ENCODE measurements at regions not wholly inside any gene's neighbourhood (a gene's known extent, or its start where the extent isn't known, plus 50 kb on each side); places are given as distances from the start of the nearest gene placed in this dataset.

DNA sequence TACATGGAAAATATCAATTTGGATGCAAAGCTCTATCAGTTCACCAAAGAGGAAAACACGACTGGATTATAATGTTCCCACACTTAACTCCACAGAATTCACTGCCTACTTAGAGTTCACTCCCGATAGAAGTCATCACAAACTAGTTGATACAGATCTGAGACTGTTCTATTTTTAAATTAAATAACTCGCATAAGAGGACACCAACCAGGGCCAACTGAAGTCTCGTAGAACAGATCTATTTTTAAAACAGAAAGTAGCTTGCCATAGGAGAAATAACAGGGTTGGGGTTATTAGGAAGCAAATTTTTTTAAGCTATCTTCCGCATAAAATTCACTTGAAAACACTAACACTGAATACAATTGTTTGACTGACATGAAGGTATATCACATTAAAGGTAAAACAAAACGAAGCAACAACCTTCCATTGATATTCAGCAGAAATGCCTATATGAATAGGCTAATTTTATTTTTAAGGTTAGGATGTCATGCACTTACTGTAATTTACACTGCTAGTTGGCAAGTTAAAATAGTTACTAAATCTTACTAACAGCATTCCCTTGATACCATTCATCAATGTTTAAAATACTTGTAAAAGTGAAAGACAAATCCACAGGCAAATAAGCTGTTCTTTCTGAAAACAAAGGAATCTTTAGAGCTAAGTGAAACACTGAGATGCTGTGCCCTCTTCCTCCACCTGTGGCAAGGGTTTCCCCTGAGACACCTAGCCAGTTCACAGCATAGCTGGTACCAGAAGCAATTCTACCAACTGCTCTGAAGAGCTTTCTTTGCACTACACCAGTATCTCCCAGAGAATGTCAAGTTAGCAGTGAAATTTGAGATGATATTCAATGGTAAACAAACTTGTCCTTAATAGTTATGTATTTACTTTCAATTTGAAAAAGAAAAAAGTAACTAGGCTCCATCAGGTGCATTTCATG, 186.7 kb upstream of the ANK3 start:
- H3K4me3 ChIP-seq (ENCODE audit: low read depth, low read length), result 0 out of 2 replicates have a peak overlapping the region, but pooled peaks have one; percentile 9
- TF ChIP-seq, protein P1, sequence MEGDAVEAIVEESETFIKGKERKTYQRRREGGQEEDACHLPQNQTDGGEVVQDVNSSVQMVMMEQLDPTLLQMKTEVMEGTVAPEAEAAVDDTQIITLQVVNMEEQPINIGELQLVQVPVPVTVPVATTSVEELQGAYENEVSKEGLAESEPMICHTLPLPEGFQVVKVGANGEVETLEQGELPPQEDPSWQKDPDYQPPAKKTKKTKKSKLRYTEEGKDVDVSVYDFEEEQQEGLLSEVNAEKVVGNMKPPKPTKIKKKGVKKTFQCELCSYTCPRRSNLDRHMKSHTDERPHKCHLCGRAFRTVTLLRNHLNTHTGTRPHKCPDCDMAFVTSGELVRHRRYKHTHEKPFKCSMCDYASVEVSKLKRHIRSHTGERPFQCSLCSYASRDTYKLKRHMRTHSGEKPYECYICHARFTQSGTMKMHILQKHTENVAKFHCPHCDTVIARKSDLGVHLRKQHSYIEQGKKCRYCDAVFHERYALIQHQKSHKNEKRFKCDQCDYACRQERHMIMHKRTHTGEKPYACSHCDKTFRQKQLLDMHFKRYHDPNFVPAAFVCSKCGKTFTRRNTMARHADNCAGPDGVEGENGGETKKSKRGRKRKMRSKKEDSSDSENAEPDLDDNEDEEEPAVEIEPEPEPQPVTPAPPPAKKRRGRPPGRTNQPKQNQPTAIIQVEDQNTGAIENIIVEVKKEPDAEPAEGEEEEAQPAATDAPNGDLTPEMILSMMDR (IDR thresholded peaks at IDR 0.05; ENCODE audit: control insufficient read depth, extremely low read depth, insufficient read depth), result no peak
- peak; percentile 50 for DNase-seq (ENCODE audit: low read depth)

DNA sequence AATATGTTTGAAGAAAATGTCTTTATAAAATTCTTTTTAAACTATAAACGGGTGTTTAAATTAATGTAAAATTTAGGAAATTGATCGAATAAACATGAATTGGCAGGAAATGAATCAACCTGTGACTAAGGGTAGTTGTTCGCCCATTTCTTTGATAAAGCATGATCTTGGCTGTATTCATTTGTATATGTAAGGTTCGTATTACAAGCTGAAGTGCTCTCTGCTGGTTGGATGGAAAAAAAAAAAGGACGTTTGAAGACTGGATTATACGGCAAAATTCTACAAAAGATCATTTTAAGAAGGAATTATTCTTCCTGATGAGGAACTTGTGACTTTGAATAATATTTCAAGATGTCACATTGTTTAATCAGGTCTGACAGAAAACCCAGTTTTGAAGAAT, 185.4 kb upstream of the ANK3 start:
- DNase-seq (ENCODE audit: low read depth), result no peak
- TF ChIP-seq, protein P1 (IDR thresholded peaks at IDR 0.05; ENCODE audit: control insufficient read depth, extremely low read depth, insufficient read depth), result no peak
- no peak overlapping the region for H3K4me3 ChIP-seq (ENCODE audit: low read depth, low read length)

DNA sequence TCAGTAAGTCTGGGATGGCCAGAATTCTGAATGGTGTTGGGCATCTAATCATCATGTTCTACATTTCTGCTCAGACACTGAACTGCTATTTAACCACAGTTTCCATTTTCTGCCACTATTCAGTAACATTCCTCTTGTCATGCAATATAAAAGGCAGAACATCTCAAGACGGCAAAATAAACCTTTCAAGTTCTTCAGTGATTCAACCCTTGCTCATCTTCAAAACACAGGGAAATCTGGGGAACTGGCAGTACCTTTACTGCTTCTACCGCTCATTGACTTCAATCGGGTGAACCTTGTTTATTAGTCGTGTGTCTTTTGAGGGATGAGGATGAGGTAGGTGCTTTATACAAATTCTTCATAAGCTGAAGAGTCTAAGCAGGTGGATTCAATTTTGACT, 184.7 kb upstream of the ANK3 start:
- H3K4me3 ChIP-seq (ENCODE audit: low read depth, low read length), result no peak overlapping the region
- DNase-seq (ENCODE audit: low read depth), result no peak
- TF ChIP-seq, protein P1 (IDR thresholded peaks at IDR 0.05; ENCODE audit: control insufficient read depth, extremely low read depth, insufficient read depth), result no peak

DNA sequence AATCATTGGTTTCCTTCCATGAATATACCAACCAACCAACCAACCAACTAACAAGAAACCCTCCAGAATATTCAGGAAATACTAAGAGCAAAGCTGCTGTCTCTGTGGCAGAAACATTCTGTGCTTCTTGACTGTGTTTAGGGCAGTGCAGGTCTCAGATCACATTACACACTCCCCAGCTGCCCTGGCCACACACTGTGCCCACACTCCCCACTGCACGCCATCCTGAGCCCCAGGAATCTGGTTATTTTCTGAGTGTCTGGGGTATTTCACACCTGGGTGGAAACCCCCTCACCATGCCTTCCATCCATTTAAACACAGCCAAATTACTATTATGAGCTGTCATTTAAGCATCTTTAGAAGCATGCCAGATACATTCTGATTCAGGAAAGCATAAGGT, 183.7 kb upstream of the ANK3 start:
- TF ChIP-seq, protein P1 (IDR thresholded peaks at IDR 0.05; ENCODE audit: control insufficient read depth, extremely low read depth, insufficient read depth), result no peak
- no peak for DNase-seq (ENCODE audit: low read depth)
- no peak overlapping the region for H3K4me3 ChIP-seq (ENCODE audit: low read depth, low read length)

DNA sequence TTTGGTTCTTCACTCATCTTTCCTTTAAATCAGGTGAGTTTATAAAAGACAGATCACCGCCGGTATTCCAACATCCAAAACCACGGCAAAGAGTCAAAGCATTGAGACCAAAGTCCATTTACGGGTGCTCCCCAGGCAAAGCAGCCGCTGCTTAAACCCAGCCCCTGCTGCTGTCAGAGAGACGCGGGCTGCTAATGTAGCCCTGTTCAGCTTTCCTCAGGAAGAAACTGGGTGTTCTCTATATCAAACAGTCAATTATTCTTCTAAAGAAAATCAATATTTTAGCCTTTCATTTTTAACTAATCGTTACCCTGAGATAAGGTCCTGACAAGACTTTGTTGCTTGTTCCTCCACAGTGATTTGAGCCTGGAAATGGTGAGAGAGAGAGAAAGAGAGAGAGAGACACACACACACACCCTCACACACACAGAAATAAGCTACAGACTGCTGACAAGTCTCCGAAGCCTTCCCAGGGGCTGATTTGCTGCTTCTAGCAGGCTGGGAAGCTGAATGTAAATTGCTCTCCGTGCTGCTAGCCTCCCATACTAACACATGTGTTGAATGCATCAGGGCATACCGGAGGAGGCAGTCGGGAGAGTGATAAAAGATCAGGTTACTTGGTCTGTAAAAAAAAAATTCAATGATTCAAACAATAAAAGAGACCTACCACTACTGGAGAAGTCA, 183.0 kb upstream of the ANK3 start:
- TF ChIP-seq, protein P1 (IDR thresholded peaks at IDR 0.05; ENCODE audit: control insufficient read depth, extremely low read depth, insufficient read depth), result no peak
- peak; percentile 52 for DNase-seq (ENCODE audit: low read depth)
- H3K4me3 ChIP-seq (ENCODE audit: low read depth, low read length), result peak overlapping the region; percentile 37

DNA sequence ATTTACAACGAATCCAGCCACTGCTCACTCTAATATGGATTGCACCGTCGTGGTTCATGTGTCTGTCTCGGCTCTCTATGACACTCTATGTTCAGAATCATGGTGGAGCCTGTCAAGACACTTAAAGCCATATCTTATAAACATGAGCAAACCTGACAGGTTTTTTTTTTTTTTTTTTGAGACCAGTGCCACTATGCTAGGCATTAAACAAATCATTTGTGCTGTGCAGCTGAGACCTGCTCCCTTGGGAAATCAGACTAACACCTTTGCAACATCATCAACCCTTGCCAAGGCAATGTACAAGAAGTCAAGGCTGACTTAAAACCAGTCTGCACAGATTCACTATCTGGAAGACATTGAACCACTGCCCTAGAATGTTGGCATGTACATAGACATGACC, 181.2 kb upstream of the ANK3 start:
- H3K4me3 ChIP-seq (ENCODE audit: low read depth, low read length), result no peak overlapping the region
- no peak for DNase-seq (ENCODE audit: low read depth)
- TF ChIP-seq, protein P1 (IDR thresholded peaks at IDR 0.05; ENCODE audit: control insufficient read depth, extremely low read depth, insufficient read depth), result no peak

Data from LNCaP clone FGC (cell line).